DOHH2 (cell line): ENCODE measurements at regions not wholly inside any gene's neighbourhood (a gene's known extent, or its start where the extent isn't known, plus 50 kb on each side); places are given as distances from the start of the nearest gene placed in this dataset.

Experiments used
- H3F3A ChIP-seq: fragments of 200-600 bp; sonication (generic), shearing (Covaris generic); 2 replicates; pipeline ENCODE4 v1.6.0; 2016; ENCODE audit warnings: antibody characterized with exemption, mild to moderate bottlenecking; ENCODE audit not compliant: control insufficient read depth, insufficient read depth
- H3K27ac ChIP-seq: fragments of 200-600 bp; sonication (generic); 2 replicates; pipeline ENCODE4 v1.5.1; 2014; ENCODE audit warnings: low read depth, mild to moderate bottlenecking, low read length, moderate library complexity
- H3K27me3 ChIP-seq: fragments of 200-600 bp; sonication (generic); 2 replicates; pipeline ENCODE4 v1.6.1; 2014; ENCODE audit warnings: mild to moderate bottlenecking, low read length, mixed read lengths; ENCODE audit not compliant: control insufficient read depth
- H3K36me3 ChIP-seq: fragments of 200-600 bp; sonication (generic); 2 replicates; pipeline ENCODE4 v1.6.1; 2014; ENCODE audit warnings: mild to moderate bottlenecking, low read length, moderate library complexity, mixed read lengths; ENCODE audit not compliant: control insufficient read depth
- H3K4me1 ChIP-seq: fragments of 200-600 bp; sonication (generic); 2 replicates; pipeline ENCODE4 v1.6.1; 2014; ENCODE audit warnings: mild to moderate bottlenecking, low read length, mixed read lengths; ENCODE audit not compliant: control insufficient read depth
- H3K4me2 ChIP-seq: fragments of 200-600 bp; sonication (generic); 2 replicates; pipeline ENCODE4 v1.6.0; 2014; ENCODE audit warnings: mild to moderate bottlenecking, low read length, moderate library complexity
- H3K4me3 ChIP-seq: fragments of 200-600 bp; sonication (generic); 2 replicates; pipeline ENCODE4 v1.5.1; 2014; ENCODE audit warnings: mild to moderate bottlenecking, low read length, mixed read lengths
- H3K79me2 ChIP-seq: fragments of 200-600 bp; sonication (generic); 2 replicates; pipeline ENCODE4 v1.6.1; 2014; ENCODE audit warnings: mild to moderate bottlenecking, low read length, mixed read lengths; ENCODE audit not compliant: control insufficient read depth
- H3K9me2 ChIP-seq: fragments of 200-600 bp; sonication (generic); replicated peaks from 2 replicates; pipeline ENCODE4 v1.6.1; 2014; ENCODE audit warnings: mild to moderate bottlenecking, low read length, mixed read lengths; ENCODE audit not compliant: control insufficient read depth
- H3K9me3 ChIP-seq: fragments of 200-600 bp; sonication (generic); 2 replicates; pipeline ENCODE4 v1.6.1; 2014; ENCODE audit warnings: antibody characterized with exemption, low read length, mixed read lengths; ENCODE audit not compliant: control insufficient read depth, insufficient read depth
- H4K20me1 ChIP-seq: fragments of 200-600 bp; sonication (generic); 2 replicates; pipeline ENCODE4 v1.6.0; 2014; ENCODE audit warnings: low read depth, mild to moderate bottlenecking, antibody characterized with exemption, low read length, moderate library complexity; ENCODE audit not compliant: control insufficient read depth, insufficient read depth
- CTCF ChIP-seq: fragments of 200-600 bp; sonication (generic); IDR thresholded peaks from one replicate; pipeline ENCODE4 v1.5.1; 2014; ENCODE audit warnings: antibody characterized with exemption, mild to moderate bottlenecking, low read depth, low read length; ENCODE audit not compliant: poor library complexity, severe bottlenecking
- EZH2phosphoT487 ChIP-seq: fragments of 200-600 bp; sonication (generic); IDR thresholded peaks from 2 replicates; pipeline ENCODE4 v1.6.1; 2017; ENCODE audit warnings: borderline replicate concordance, mild to moderate bottlenecking, antibody characterized with exemption, low read length, moderate library complexity, mixed read lengths

- Histone ChIP-seq H3F3A (no peaks in the 10 kb centered on the region), H3K4me2 (no peak overlapping the region)
- TF ChIP-seq CTCF (no peak), EZH2phosphoT487 (no peak)
Observed at GRCh38 chr1:238006779-238007178, 116.1 kb upstream of the ZP4 start.

GRCh38 chr1:238005116-238005515, 114.4 kb upstream of the ZP4 start:
- Histone ChIP-seq H3K79me2 (no peaks in the 10 kb centered on the region), H3K36me3 (no peaks in the 10 kb centered on the region), H3K4me3 (no peak overlapping the region), H3K4me1 (no peaks in the 10 kb centered on the region), H3K9me2 (no peaks in the 10 kb centered on the region), H3K27ac (no peak overlapping the region), H3F3A (no peaks in the 10 kb centered on the region), H3K4me2 (no peak overlapping the region), H3K27me3 (no peaks in the 10 kb centered on the region), H3K9me3 (no peaks in the 10 kb centered on the region), H4K20me1 (no peaks in the 10 kb centered on the region)
- TF ChIP-seq EZH2phosphoT487 = no peak

More at GRCh38 chr1:238006779-238007178, 116.1 kb upstream of the ZP4 start:
- Histone ChIP-seq H3K36me3 (no peaks in the 10 kb centered on the region), H4K20me1 (no peaks in the 10 kb centered on the region), H3K27ac (no peak overlapping the region), H3K79me2 (no peaks in the 10 kb centered on the region), H3K4me1 (no peaks in the 10 kb centered on the region), H3K27me3 (no peaks in the 10 kb centered on the region), H3K9me3 (no peaks in the 10 kb centered on the region), H3K9me2 (no peaks in the 10 kb centered on the region), H3K4me3 (no peak overlapping the region)

- no peaks in the 10 kb centered on the region for H3K9me2 ChIP-seq
- H4K20me1 ChIP-seq = no peaks in the 10 kb centered on the region
- H3K27me3 ChIP-seq = no peaks in the 10 kb centered on the region
- H3K36me3 ChIP-seq = no peaks in the 10 kb centered on the region
- H3K4me1 ChIP-seq = no peaks in the 10 kb centered on the region
- no peak for TF ChIP-seq CTCF
- no peak for TF ChIP-seq EZH2phosphoT487
- H3K27ac ChIP-seq = no peak overlapping the region
- H3K4me2 ChIP-seq = no peak overlapping the region
- H3K9me3 ChIP-seq = no peaks in the 10 kb centered on the region
- no peaks in the 10 kb centered on the region for H3F3A ChIP-seq
- no peak overlapping the region for H3K4me3 ChIP-seq
- H3K79me2 ChIP-seq = no peaks in the 10 kb centered on the region
Observed at GRCh38 chr1:238001818-238002217, 111.1 kb upstream of the ZP4 start.

- Histone ChIP-seq H3K36me3 (no peaks in the 10 kb centered on the region), H3F3A (no peaks in the 10 kb centered on the region), H3K79me2 (no peaks in the 10 kb centered on the region), H3K9me3 (no peaks in the 10 kb centered on the region), H3K27ac (no peak overlapping the region), H3K27me3 (no peaks in the 10 kb centered on the region), H3K4me2 (no peak overlapping the region), H3K4me1 (no peaks in the 10 kb centered on the region), H4K20me1 (no peaks in the 10 kb centered on the region), H3K4me3 (no peak overlapping the region), H3K9me2 (no peaks in the 10 kb centered on the region)
- TF ChIP-seq EZH2phosphoT487 (no peak), CTCF (no peak)
Observed at GRCh38 chr1:237999426-238000052, 108.8 kb upstream of the ZP4 start.
